ENCODE measurements at regions not wholly inside any gene's neighbourhood (a gene's known extent, or its start where the extent isn't known, plus 50 kb on each side); places are given as distances from the start of the nearest gene placed in this dataset.

DNA sequence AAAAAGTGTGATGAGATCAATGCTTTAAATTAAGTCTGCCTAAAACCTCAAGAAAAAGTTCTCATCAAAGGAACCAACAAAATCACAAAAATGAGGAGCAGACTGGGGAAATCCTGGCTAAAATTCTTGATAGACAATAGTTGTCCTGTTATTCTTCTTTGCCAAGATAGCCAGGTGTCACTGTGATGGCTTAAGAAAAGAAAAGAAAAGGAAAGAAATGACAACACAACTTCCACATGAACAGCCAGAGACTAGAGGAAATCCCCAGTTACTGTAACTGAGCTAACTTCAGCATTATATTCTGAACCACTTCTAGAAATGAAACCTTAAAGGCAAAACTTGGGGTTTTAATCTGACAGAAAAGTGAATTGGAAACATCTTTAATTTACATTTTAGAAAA lies 129.6 kb downstream of the CD24 start:
- TF ChIP-seq CTCF (IDR thresholded peaks at IDR 0.05; ENCODE audit: insufficient read depth, low read length, poor library complexity, severe bottlenecking): no peak
- no peak for TF ChIP-seq EZH2phosphoT487 (conservative IDR thresholded peaks at IDR 0.05; ENCODE audit: low read length)

Data from SU-DHL-6 (cell line).